K562 (cell line): ENCODE measurements at regions not wholly inside any gene's neighbourhood (a gene's known extent, or its start where the extent isn't known, plus 50 kb on each side); places are given as distances from the start of the nearest gene placed in this dataset.

Source experiments
- CHCHD3 ChIP-seq: fragments of 250-450 bp; sonication (Bioruptor Pico); IDR thresholded peaks from 2 replicates; pipeline ENCODE4 v2.1.2; 2022; ENCODE audit warnings: mild to moderate bottlenecking
- CLOCK ChIP-seq: fragments of 250-450 bp; sonication (Bioruptor Pico); IDR thresholded peaks from 2 replicates; pipeline ENCODE4 v1.4.0; 2020; ENCODE audit warnings: mild to moderate bottlenecking, moderate library complexity, borderline replicate concordance
- EWSR1 ChIP-seq: fragments of 450-650 bp; IDR thresholded peaks from 2 replicates; pipeline ENCODE4 v1.6.1; 2018; ENCODE audit warnings: borderline replicate concordance, mild to moderate bottlenecking, low read depth, moderate library complexity; ENCODE audit not compliant: partially characterized antibody
- MAFK ChIP-seq: IDR thresholded peaks from 2 replicates; pipeline ENCODE4 v1.6.1; 2011; ENCODE audit warnings: low read length, improper control_type of control experiment
- MBD2 ChIP-seq: sonication (generic); IDR thresholded peaks from 2 replicates; pipeline ENCODE4 v1.6.1; 2016; ENCODE audit warnings: low read depth, borderline replicate concordance
- MECOM ChIP-seq: fragments of 250-450 bp; sonication (Bioruptor Pico); IDR thresholded peaks from 2 replicates; pipeline ENCODE4 v1.8.0; 2022; ENCODE audit warnings: inconsistent platforms
- MED1 ChIP-seq: sonication (generic); formaldehyde crosslinking; IDR thresholded peaks from 2 replicates; pipeline ENCODE4 v1.8.1; 2023; ENCODE audit warnings: missing genetic modification reagents, borderline replicate concordance
- MXI1 ChIP-seq: IDR thresholded peaks from 2 replicates; pipeline ENCODE4 v1.6.1; 2011; ENCODE audit warnings: low read depth, mild to moderate bottlenecking, improper control_type of control experiment, low read length
- NBN ChIP-seq: fragments of 450-650 bp; IDR thresholded peaks from 2 replicates; pipeline ENCODE4 v1.6.1; 2016; ENCODE audit warnings: low read depth, mild to moderate bottlenecking
- POLR2AphosphoS2 ChIP-seq: IDR thresholded peaks from 2 replicates; pipeline ENCODE4 v1.6.1; 2012; ENCODE audit warnings: low read length, improper control_type of control experiment
- PPARD ChIP-seq: fragments of 250-450 bp; sonication (Bioruptor Pico); IDR thresholded peaks from 2 replicates; pipeline ENCODE4 v1.8.0; 2022; ENCODE audit warnings: inconsistent platforms, mild to moderate bottlenecking, moderate library complexity
- PURB ChIP-seq: sonication (generic); formaldehyde crosslinking; IDR thresholded peaks from 2 replicates; pipeline ENCODE4 v1.9.0; 2021; ENCODE audit warnings: low read depth, mild to moderate bottlenecking, missing genetic modification reagents
- ZFP36 ChIP-seq: fragments of 150-350 bp; IDR thresholded peaks from 2 replicates; pipeline ENCODE4 v1.6.1; 2018; ENCODE audit warnings: low read length, low read depth; ENCODE audit not compliant: partially characterized antibody
- ZNF354B ChIP-seq: fragments of 250-450 bp; sonication (Bioruptor Pico); IDR thresholded peaks from 2 replicates; pipeline ENCODE4 v1.4.0; 2020
- TF ChIP-seq, protein P1 (sequence below): sonication (generic); formaldehyde crosslinking; IDR thresholded peaks from 2 replicates; pipeline ENCODE4 v1.8.0; 2022; ENCODE audit warnings: missing genetic modification reagents, mild to moderate bottlenecking, borderline replicate concordance
- TF ChIP-seq, protein P2 (sequence below): sonication (generic); formaldehyde crosslinking; IDR thresholded peaks from 2 replicates; pipeline ENCODE4 v1.9.0; 2022; ENCODE audit warnings: mild to moderate bottlenecking, missing genetic modification reagents
- TF ChIP-seq, protein P3 (sequence below): fragments of 250-450 bp; sonication (Bioruptor Pico); IDR thresholded peaks from 2 replicates; pipeline ENCODE4 v1.4.0; 2020; ENCODE audit warnings: mild to moderate bottlenecking
- TF ChIP-seq, protein P4 (sequence below): fragments of 450-650 bp; conservative IDR thresholded peaks from 2 replicates; pipeline ENCODE4 v1.6.1; 2016; ENCODE audit warnings: missing genetic modification characterization, low read depth, mild to moderate bottlenecking, missing compliant biosample characterization, moderate library complexity
- TF ChIP-seq, protein P5 (sequence below): sonication (generic); formaldehyde crosslinking; IDR thresholded peaks from 2 replicates; pipeline ENCODE4 v1.8.0; 2023; ENCODE audit warnings: mild to moderate bottlenecking, missing genetic modification reagents

GRCh38 chr22:22103078-22103875, 120.7 kb upstream of the TOP3B start (continued):
- TF ChIP-seq, protein P1, sequence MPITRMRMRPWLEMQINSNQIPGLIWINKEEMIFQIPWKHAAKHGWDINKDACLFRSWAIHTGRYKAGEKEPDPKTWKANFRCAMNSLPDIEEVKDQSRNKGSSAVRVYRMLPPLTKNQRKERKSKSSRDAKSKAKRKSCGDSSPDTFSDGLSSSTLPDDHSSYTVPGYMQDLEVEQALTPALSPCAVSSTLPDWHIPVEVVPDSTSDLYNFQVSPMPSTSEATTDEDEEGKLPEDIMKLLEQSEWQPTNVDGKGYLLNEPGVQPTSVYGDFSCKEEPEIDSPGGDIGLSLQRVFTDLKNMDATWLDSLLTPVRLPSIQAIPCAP (CRISPR knock-in tag), result no peak
- TF ChIP-seq, protein P2, sequence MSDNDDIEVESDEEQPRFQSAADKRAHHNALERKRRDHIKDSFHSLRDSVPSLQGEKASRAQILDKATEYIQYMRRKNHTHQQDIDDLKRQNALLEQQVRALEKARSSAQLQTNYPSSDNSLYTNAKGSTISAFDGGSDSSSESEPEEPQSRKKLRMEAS (CRISPR knock-in tag), result peak; percentile 72
- TF ChIP-seq CLOCK (CRISPR knock-in tag) (no peak), PPARD (CRISPR knock-in tag) (no peak), MXI1 (no peak), MAFK (no peak), MBD2 (no peak), MECOM (CRISPR knock-in tag) (no peak), CHCHD3 (CRISPR knock-in tag) (no peak), POLR2AphosphoS2 (no peak), ZNF354B (CRISPR knock-in tag) (no peak), MED1 (CRISPR knock-in tag) (0 out of 2 replicates have a peak, but pooled peaks have one; percentile 60), EWSR1 (no peak), ZFP36 (no peak), PURB (CRISPR knock-in tag) (no peak), NBN (no peak)
- TF ChIP-seq, protein P3, sequence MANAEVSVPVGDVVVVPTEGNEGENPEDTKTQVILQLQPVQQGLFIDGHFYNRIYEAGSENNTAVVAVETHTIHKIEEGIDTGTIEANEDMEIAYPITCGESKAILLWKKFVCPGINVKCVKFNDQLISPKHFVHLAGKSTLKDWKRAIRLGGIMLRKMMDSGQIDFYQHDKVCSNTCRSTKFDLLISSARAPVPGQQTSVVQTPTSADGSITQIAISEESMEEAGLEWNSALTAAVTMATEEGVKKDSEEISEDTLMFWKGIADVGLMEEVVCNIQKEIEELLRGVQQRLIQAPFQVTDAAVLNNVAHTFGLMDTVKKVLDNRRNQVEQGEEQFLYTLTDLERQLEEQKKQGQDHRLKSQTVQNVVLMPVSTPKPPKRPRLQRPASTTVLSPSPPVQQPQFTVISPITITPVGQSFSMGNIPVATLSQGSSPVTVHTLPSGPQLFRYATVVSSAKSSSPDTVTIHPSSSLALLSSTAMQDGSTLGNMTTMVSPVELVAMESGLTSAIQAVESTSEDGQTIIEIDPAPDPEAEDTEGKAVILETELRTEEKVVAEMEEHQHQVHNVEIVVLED (CRISPR knock-in tag), result no peak
- TF ChIP-seq, protein P4, sequence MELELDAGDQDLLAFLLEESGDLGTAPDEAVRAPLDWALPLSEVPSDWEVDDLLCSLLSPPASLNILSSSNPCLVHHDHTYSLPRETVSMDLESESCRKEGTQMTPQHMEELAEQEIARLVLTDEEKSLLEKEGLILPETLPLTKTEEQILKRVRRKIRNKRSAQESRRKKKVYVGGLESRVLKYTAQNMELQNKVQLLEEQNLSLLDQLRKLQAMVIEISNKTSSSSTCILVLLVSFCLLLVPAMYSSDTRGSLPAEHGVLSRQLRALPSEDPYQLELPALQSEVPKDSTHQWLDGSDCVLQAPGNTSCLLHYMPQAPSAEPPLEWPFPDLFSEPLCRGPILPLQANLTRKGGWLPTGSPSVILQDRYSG (tag), result no peak
- TF ChIP-seq, protein P5, sequence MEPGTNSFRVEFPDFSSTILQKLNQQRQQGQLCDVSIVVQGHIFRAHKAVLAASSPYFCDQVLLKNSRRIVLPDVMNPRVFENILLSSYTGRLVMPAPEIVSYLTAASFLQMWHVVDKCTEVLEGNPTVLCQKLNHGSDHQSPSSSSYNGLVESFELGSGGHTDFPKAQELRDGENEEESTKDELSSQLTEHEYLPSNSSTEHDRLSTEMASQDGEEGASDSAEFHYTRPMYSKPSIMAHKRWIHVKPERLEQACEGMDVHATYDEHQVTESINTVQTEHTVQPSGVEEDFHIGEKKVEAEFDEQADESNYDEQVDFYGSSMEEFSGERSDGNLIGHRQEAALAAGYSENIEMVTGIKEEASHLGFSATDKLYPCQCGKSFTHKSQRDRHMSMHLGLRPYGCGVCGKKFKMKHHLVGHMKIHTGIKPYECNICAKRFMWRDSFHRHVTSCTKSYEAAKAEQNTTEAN (CRISPR knock-in tag), result no peak
- TF ChIP-seq, all 486 proteins: peak for 28
